Astrocyte of the cerebellum (primary cell): ENCODE measurements at regions not wholly inside any gene's neighbourhood (a gene's known extent, or its start where the extent isn't known, plus 50 kb on each side); places are given as distances from the start of the nearest gene placed in this dataset.
"Not testable (repeated sequence)": the region's sequence is repeated elsewhere in the genome, so short reads cannot be mapped to it uniquely, and the experiment has no call there.

ENCODE experiments used
- DNase-seq: peaks from one replicate; pipeline ENCODE4 v3.0.0-alpha.2; 2011; ENCODE audit warnings: low read depth
- H3K4me3 ChIP-seq: 2 replicates; pipeline ENCODE4 v1.5.1; 2011; ENCODE audit warnings: mild to moderate bottlenecking, low read depth, low read length, moderate library complexity
- in situ Hi-C: cut with HindIII; loops from 2 replicates; pipeline ENCODE4 v1.10.0; 2017; ENCODE audit warnings: low sequenced_read_pairs
- TF ChIP-seq, protein P1 (sequence below): IDR thresholded peaks from 2 replicates; pipeline ENCODE4 v1.5.1; 2012; ENCODE audit warnings: low read length, low read depth, moderate library complexity, mild to moderate bottlenecking; ENCODE audit errors: missing control alignments

DNA sequence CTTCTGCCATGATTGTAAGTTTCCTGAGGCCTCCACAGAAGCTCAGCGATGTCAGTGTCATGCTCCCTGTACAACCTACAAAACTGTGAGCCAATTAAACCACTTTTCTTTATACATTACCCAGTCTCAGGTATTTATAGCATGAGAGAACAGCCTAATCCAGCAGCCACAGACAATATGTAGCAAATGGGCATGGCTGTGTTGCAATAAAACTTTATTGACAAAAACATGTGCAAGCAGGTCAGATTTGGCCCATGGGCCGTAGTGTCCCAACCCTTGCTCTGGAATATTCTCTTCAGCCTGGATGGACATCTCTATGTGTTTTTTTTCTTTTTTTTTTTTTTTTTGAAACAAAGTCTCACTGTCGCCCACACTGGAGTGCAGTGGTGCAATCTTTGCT lies 60.9 kb upstream of the EEF2KMT start:
- TF ChIP-seq, protein P1, sequence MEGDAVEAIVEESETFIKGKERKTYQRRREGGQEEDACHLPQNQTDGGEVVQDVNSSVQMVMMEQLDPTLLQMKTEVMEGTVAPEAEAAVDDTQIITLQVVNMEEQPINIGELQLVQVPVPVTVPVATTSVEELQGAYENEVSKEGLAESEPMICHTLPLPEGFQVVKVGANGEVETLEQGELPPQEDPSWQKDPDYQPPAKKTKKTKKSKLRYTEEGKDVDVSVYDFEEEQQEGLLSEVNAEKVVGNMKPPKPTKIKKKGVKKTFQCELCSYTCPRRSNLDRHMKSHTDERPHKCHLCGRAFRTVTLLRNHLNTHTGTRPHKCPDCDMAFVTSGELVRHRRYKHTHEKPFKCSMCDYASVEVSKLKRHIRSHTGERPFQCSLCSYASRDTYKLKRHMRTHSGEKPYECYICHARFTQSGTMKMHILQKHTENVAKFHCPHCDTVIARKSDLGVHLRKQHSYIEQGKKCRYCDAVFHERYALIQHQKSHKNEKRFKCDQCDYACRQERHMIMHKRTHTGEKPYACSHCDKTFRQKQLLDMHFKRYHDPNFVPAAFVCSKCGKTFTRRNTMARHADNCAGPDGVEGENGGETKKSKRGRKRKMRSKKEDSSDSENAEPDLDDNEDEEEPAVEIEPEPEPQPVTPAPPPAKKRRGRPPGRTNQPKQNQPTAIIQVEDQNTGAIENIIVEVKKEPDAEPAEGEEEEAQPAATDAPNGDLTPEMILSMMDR = no peak
- no peak for DNase-seq
- in situ Hi-C loops = no loop called here
- H3K4me3 ChIP-seq = no peak overlapping the region

DNA sequence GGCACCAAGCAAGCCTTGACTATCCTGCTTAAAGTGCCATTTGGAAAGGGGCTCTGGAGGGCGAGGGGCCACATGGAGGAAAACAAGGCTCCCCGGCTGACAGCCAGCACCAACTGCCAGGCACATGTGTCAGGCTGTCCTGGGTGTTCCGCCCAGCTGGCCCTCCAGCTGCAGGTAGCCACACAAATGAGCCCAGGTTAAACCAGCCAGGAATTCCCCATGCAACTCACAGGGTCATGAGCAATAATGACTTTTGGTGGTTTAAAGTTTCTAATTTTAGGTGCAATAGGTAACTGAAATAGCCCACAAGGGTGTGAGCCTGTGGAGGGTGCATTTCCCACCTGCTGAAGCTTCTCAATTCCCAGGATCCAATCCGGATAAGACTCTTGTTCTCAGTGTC lies 58.9 kb upstream of the EEF2KMT start:
- DNase-seq, in situ Hi-C loops, H3K4me3 ChIP-seq: not testable (repeated sequence)

GRCh38 chr16:5154006-5154405 lies 56.4 kb upstream of the EEF2KMT start:
- in situ Hi-C loops, H3K4me3 ChIP-seq, DNase-seq: not testable (repeated sequence)

GRCh38 chr16:5151409-5151808 lies 53.8 kb upstream of the EEF2KMT start:
- DNase-seq, H3K4me3 ChIP-seq, in situ Hi-C loops: not testable (repeated sequence)
